Sciatic nerve (tissue), 2 donors: ENCODE measurements at regions not wholly inside any gene's neighbourhood (a gene's known extent, or its start where the extent isn't known, plus 50 kb on each side); places are given as distances from the start of the nearest gene placed in this dataset.

Experiments used
- ATAC-seq: fragments of 200-7000 bp; cut with Tn5 transposase; one replicate; pipeline ENCODE4 v1.9.1; 2020; ENCODE audit warnings: mild to moderate bottlenecking, moderate library complexity
- DNase-seq: peaks from one replicate; pipeline ENCODE4 v3.0.0-alpha.2; 2020; ENCODE audit warnings: low spot score
- intact Hi-C: fragments of 100-400 bp; cut with DNase I; formaldehyde crosslinking; loops from one replicate; pipeline ENCODE4 v1.14.2; 2022
- donor health status: DM: no; HTN: no; CAD: no.
- donor health status: DM: no; HTN: no; CAD: no.

- intact Hi-C loops: no loop called here
- DNase-seq (peak; percentile 23), ATAC-seq (no peak)
Measured at GRCh38 chr22:47374273-47374771, 611.9 kb downstream of the TBC1D22A start.

DNA sequence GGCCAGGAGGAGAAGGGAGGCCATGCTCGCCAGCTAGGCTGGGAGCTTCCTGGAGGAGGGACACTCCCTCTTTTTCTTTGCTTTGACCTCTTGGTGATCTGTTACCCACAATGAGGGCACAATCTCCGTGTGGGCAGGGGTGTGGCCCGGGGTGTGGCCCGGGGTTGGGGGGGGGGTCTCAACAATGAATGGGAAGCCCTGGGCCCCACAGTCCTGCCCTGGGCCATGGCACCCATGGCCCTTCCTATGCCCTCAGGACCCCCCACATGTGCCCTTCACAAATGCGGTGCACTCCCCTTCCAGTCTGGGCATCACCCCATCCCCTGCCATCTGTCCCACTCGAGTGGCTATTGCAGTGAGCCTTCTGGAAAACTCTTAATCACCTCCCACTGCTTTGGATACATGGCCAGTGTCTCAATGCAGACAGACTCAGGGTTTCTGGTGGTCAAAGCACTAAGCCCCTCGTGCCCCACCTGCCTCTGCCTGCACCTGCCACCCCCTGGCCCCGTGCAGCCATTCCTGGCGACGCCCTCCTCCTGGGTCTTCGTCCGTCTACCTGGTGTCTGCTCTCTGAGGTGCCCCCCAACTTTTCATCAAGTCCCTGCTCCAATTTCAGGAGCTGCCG, 611.3 kb downstream of the TBC1D22A start:
- ATAC-seq (no peak), DNase-seq (peak; percentile 15)
- intact Hi-C loops: no loop called here

DNA sequence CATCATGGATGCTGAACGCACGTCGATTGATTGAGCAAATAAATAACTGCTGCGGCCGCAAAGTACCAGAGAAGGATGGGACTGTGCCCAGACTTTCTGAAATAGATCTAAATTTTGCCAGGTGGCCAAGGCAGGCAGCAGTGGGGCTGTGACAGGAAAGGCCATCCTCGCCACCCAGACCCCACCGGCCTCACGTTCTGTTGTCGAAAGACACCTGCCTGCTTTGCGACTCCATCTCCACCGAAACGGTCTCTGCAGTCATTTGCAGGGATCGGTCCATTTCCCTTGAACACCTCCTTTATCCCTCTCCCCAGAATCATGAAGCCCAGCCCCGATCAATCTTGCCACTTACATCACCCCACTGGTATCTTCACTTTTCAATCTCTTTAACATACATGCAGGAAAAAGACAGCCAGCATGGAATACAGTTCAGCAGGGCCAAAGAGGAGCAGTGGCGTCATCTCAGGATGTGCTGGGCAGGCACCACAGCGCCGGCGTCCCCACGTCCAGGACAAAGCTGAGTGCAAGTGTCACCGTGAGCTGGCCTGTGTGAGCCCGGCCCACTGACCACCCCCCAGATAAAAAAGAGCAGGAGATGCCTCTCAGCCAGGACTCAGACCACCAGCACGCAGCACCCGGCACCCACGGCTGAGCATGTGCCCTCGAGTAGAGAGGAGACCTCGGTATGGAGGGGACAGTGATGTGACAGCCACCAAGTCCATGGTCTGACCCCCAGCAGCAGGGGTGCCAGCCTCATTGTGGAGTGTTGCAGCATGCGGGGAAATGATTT, 610.3 kb downstream of the TBC1D22A start:
- intact Hi-C loops: no loop called here
- no peak for ATAC-seq

GRCh38 chr22:47372111-47372581, 609.7 kb downstream of the TBC1D22A start:
- intact Hi-C loops: no loop called here
- peak; percentile 23 for DNase-seq
- no peak for ATAC-seq

More for the DNA sequence above, 610.3 kb downstream of the TBC1D22A start:
- peak; percentile 46 for DNase-seq

- intact Hi-C loops: no loop called here
- DNase-seq: peak; percentile 27
- no peak for ATAC-seq
Measured at GRCh38 chr22:47371263-47372090, 609.0 kb downstream of the TBC1D22A start.

DNA sequence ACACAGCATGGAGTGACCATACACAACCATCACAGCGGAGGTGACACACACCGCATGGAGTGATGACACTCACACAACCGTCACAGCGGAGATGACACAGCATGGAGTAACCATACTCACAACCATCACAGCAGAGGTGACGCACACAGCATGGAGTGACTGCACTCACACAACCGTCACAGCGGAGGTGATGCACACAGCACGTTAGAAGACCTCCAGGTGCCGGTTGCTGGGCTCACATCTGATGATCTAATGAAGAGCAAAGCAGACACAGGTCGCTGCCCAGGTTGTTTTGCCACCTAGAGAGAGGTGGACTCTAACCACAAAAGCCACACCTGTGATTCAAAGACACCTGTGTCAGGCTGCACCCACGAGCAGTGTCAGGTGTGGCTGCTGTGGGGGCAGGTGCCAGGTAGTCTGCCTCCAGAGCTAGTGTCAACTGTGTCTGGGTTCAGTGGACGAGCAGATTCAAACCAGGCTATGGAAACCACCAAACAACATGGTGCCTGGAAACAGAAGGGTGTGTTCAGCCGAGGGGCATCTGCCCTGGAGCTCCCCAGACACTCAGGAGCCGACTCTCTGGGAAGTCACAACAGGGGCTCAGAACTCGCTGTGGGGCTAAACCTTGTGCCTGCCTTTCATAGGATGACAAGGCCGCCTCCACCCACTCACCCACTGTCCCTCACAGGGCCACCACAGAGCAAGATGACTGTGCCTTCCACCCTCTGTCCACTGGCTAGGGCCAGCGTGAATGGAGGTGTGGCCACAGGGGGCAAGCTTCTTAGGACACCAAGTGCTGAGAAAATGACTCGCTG, 608.2 kb downstream of the TBC1D22A start:
- DNase-seq (peak; percentile 45), ATAC-seq (no peak)
- intact Hi-C loops: no loop called here

GRCh38 chr22:47369431-47370015, 607.1 kb downstream of the TBC1D22A start:
- ATAC-seq (peak; percentile 28), DNase-seq (peak; percentile 33)
- intact Hi-C loops: no loop called here

- no peak for ATAC-seq
- peak; percentile 37 for DNase-seq
- intact Hi-C loops: no loop called here
Measured at GRCh38 chr22:47369020-47369419, 606.6 kb downstream of the TBC1D22A start.

- DNase-seq (peak; percentile 50), ATAC-seq (no peak)
- intact Hi-C loops: no loop called here
Measured at GRCh38 chr22:47367993-47368945, 605.8 kb downstream of the TBC1D22A start.

DNA sequence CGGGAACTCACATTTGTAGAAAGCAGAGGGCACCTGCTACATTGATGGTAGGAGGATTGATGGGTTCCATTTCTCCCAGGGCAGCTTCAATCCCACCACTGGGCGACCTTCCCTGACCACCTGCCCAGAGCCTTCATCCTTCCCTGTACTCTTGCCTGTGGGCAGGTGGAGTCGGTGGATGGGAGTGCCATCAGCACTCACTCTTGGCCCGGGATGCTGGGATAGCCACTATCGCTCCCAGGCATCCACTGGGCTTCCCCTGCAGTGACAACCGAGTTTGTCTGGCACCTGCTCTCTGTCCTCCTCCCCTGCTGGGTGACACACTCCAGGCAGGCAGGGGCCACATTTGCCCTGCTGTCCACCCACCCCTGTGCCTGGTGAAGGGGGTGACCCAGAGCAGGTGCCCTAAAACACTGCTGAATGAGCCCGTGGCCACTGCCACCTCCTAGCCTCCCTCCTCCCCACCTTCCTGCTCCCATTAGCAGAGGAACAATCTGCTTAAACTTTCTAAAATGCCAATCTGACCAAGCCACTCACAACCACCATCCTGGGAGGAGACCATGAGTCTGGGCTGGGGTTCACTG, 604.7 kb downstream of the TBC1D22A start:
- intact Hi-C loops: no loop called here
- DNase-seq: peak; percentile 28
- no peak for ATAC-seq

- ATAC-seq (no peak), DNase-seq (peak; percentile 22)
- intact Hi-C loops: no loop called here
Measured at GRCh38 chr22:47366026-47366767, 603.7 kb downstream of the TBC1D22A start.

GRCh38 chr22:47361247-47361646, 598.8 kb downstream of the TBC1D22A start:
- DNase-seq: no peak
- intact Hi-C loops: no loop called here
- no peak for ATAC-seq

- DNase-seq: no peak
- no peak for ATAC-seq
- intact Hi-C loops: no loop called here
Measured at GRCh38 chr22:47357493-47357892, 595.0 kb downstream of the TBC1D22A start.

DNA sequence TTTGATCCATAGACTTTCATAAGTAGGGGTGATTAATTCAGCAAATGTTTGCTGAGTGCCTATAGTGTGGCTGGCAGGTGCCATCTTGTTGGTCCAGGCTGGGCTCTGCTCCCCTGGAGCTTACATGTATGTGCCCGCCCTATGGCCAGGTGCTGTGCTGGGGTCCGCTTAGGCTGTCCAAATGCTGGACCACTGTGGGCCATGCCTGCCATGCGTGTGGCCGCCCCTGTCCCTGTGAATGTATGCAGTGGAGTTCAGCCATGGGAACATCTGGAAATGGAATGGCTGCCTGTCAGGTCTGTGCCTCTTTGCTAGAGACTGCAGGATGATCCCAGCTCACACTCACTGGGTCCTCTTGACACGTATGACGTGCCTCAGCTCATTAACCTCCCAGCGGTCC, 594.6 kb downstream of the TBC1D22A start:
- intact Hi-C loops: no loop called here
- ATAC-seq (no peak), DNase-seq (no peak)

DNA sequence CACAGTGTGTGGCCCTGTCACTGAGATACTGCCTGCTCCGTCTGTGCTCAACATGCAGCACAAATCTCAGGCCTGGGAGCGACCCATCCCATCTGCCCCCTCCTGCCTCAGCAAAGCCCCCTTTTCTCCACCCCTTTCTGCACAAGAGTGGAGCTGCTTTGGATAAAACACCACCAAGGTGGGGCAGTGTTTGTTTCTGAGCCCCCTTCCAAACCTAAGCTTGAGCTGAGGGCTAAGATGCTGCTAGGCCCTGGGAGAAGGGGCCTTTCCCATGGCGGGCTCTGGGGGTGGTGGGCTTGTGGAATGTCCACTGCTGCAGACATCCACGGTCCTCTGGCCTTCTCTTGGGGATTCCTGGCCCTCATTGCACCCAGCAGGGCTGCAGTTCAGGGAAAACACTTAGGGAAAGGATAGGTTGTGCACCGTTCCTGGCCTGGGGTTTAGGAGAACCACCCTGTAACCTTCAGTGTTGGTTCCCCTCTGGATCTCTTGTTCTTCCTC, 594.1 kb downstream of the TBC1D22A start:
- ATAC-seq: no peak
- intact Hi-C loops: no loop called here
- no peak for DNase-seq
